SK-N-SH treated with all-trans-retinoic acid at 6 μM for 48 hours (cell line): ENCODE measurements at regions not wholly inside any gene's neighbourhood (a gene's known extent, or its start where the extent isn't known, plus 50 kb on each side); places are given as distances from the start of the nearest gene placed in this dataset.

Source experiments
- ATAC-seq: fragments of 200-7000 bp; cut with Tn5 transposase; 3 replicates; pipeline ENCODE4 v1.9.1; 2020; ENCODE audit warnings: mild to moderate bottlenecking, moderate library complexity
- ARNTL ChIP-seq: fragments of 450-650 bp; formaldehyde crosslinking; IDR thresholded peaks from 2 replicates; pipeline ENCODE4 v1.5.0; 2020; ENCODE audit warnings: low read depth, mild to moderate bottlenecking, moderate library complexity, borderline replicate concordance
- BACH2 ChIP-seq: fragments of 250-450 bp; sonication (Bioruptor Pico); IDR thresholded peaks from 2 replicates; pipeline ENCODE4 v1.9.0; 2021; ENCODE audit warnings: mild to moderate bottlenecking, borderline replicate concordance
- CSDC2 ChIP-seq: fragments of 250-450 bp; sonication (Bioruptor Pico); IDR thresholded peaks from 2 replicates; pipeline ENCODE4 v1.5.0; 2020; ENCODE audit warnings: mild to moderate bottlenecking, moderate library complexity
- ESRRG ChIP-seq: fragments of 250-450 bp; sonication (Bioruptor Pico); IDR thresholded peaks from 2 replicates; pipeline ENCODE4 v1.6.1; 2021; ENCODE audit warnings: mild to moderate bottlenecking
- GLIS3 ChIP-seq: fragments of 250-450 bp; sonication (Bioruptor Pico); IDR thresholded peaks from 2 replicates; pipeline ENCODE4 v1.5.0; 2020; ENCODE audit warnings: mild to moderate bottlenecking, moderate library complexity
- ISL1 ChIP-seq: fragments of 250-450 bp; sonication (Bioruptor Pico); IDR thresholded peaks from 2 replicates; pipeline ENCODE4 v2.1.2; 2022; ENCODE audit warnings: mild to moderate bottlenecking, moderate library complexity
- RARB ChIP-seq: fragments of 250-450 bp; sonication (Bioruptor Pico); IDR thresholded peaks from 2 replicates; pipeline ENCODE4 v1.8.0; 2021; ENCODE audit warnings: mild to moderate bottlenecking, moderate library complexity
- SNAI2 ChIP-seq: fragments of 250-450 bp; sonication (Bioruptor Pico); IDR thresholded peaks from 2 replicates; pipeline ENCODE4 v1.5.0; 2020; ENCODE audit warnings: mild to moderate bottlenecking, moderate library complexity
- TCF4 ChIP-seq: fragments of 250-450 bp; sonication (Bioruptor Pico); IDR thresholded peaks from 2 replicates; pipeline ENCODE4 v1.8.0; 2021; ENCODE audit warnings: mild to moderate bottlenecking, moderate library complexity, borderline replicate concordance
- TOX ChIP-seq: fragments of 250-450 bp; sonication (Bioruptor Pico); IDR thresholded peaks from 2 replicates; pipeline ENCODE4 v1.8.0; 2021; ENCODE audit warnings: mild to moderate bottlenecking, moderate library complexity, borderline replicate concordance
- ZC3H10 ChIP-seq: fragments of 250-450 bp; sonication (Bioruptor Pico); IDR thresholded peaks from 2 replicates; pipeline ENCODE4 v1.5.1; 2021; ENCODE audit warnings: mild to moderate bottlenecking, moderate library complexity
- ZFP3 ChIP-seq: fragments of 250-450 bp; sonication (Bioruptor Pico); IDR thresholded peaks from 2 replicates; pipeline ENCODE4 v1.5.0; 2020; ENCODE audit warnings: mild to moderate bottlenecking, moderate library complexity
- ZFP30 ChIP-seq: fragments of 450-650 bp; formaldehyde crosslinking; IDR thresholded peaks from 2 replicates; pipeline ENCODE4 v1.5.0; 2022; ENCODE audit warnings: mild to moderate bottlenecking, moderate library complexity
- ZNF565 ChIP-seq: fragments of 450-650 bp; formaldehyde crosslinking; conservative IDR thresholded peaks from 2 replicates; pipeline ENCODE4 v1.5.0; 2020; ENCODE audit warnings: low read depth, mild to moderate bottlenecking, moderate library complexity
- TF ChIP-seq, protein P1 (sequence below): fragments of 250-450 bp; sonication (Bioruptor Pico); IDR thresholded peaks from 2 replicates; pipeline ENCODE4 v1.8.0; 2020; ENCODE audit warnings: mild to moderate bottlenecking, moderate library complexity, borderline replicate concordance
- TF ChIP-seq, protein P2 (sequence below): fragments of 250-450 bp; sonication (Bioruptor Pico); IDR thresholded peaks from 2 replicates; pipeline ENCODE4 v1.5.0; 2020; ENCODE audit warnings: mild to moderate bottlenecking, moderate library complexity
- TF ChIP-seq, protein P3 (sequence below): fragments of 250-450 bp; sonication (Bioruptor Pico); IDR thresholded peaks from 2 replicates; pipeline ENCODE4 v1.8.0; 2021; ENCODE audit warnings: low read depth, mild to moderate bottlenecking, moderate library complexity, borderline replicate concordance
- TF ChIP-seq, protein P4 (sequence below): fragments of 250-450 bp; sonication (Bioruptor Pico); IDR thresholded peaks from 2 replicates; pipeline ENCODE4 v1.5.1; 2020; ENCODE audit warnings: low read depth, mild to moderate bottlenecking, moderate library complexity
- TF ChIP-seq, protein P5 (sequence below): fragments of 250-450 bp; sonication (Bioruptor Pico); IDR thresholded peaks from 2 replicates; pipeline ENCODE4 v1.5.1; 2021; ENCODE audit warnings: mild to moderate bottlenecking, moderate library complexity

DNA sequence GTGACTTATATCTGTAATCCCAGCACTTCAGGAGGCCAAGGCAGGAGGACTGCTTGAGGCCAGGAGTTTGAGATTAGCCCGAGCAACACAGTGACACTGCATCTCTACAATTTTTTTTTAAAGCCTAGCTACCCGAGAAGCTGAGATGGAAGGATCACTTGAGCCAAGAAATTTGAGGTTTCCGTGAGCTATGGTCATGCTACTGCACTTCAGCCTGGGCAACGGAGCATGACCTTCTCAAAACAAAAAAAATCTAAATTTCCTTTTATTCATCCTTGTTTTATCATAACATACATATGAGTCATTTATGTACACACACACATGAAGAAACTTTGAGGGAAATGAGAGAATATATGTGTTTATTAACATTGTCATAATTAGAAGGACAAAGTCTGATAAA is 277.5 kb upstream of the MAGI2 start (continued):
- TF ChIP-seq, protein P1, sequence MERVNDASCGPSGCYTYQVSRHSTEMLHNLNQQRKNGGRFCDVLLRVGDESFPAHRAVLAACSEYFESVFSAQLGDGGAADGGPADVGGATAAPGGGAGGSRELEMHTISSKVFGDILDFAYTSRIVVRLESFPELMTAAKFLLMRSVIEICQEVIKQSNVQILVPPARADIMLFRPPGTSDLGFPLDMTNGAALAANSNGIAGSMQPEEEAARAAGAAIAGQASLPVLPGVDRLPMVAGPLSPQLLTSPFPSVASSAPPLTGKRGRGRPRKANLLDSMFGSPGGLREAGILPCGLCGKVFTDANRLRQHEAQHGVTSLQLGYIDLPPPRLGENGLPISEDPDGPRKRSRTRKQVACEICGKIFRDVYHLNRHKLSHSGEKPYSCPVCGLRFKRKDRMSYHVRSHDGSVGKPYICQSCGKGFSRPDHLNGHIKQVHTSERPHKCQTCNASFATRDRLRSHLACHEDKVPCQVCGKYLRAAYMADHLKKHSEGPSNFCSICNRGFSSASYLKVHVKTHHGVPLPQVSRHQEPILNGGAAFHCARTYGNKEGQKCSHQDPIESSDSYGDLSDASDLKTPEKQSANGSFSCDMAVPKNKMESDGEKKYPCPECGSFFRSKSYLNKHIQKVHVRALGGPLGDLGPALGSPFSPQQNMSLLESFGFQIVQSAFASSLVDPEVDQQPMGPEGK, result no peak
- TF ChIP-seq ARNTL (CRISPR knock-in tag) (no peak), ZC3H10 (no peak), ESRRG (no peak), ZNF565 (CRISPR knock-in tag) (no peak)

DNA sequence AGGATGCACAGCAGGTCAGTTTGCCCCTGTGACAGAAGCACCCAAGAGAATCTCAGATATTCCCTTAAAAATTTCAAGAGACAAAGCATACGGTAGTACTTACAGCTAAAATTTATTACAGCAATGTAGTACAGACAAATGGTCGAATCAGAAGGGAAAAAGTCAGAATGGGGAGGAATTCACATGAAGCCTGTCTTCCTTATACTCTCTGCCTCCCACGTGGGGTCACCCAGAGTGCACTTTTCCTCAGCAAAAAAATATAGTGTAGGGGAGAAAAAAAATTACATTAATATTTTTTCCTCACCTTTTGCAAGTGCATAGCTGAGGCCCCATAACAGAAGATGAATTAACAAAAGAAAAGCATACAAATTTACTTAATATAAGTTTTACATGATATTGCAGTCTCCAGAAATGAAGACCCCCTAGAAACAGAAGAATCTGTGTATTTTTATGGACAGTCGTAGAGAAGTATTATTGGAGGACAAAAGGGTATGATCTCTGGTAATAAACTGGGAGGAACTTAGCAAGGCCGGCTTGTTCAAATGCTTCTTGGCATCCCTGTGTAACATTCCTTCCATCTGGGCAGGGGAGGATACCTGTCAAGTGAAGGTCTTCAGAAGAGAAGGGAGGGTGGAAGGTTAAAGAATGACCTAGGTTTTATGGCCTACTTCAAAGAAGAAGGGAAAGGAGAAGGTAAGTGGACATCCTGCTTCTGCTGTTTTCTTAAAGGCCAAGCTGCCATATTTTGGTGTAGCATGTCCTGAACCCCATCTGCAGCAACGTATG is 270.6 kb upstream of the MAGI2 start:
- no peak for ATAC-seq
- TF ChIP-seq RARB, result no peak
- TF ChIP-seq SNAI2, result no peak
- no peak for TF ChIP-seq GLIS3 (CRISPR knock-in tag)
- TF ChIP-seq, all 23 proteins: peak for 0

DNA sequence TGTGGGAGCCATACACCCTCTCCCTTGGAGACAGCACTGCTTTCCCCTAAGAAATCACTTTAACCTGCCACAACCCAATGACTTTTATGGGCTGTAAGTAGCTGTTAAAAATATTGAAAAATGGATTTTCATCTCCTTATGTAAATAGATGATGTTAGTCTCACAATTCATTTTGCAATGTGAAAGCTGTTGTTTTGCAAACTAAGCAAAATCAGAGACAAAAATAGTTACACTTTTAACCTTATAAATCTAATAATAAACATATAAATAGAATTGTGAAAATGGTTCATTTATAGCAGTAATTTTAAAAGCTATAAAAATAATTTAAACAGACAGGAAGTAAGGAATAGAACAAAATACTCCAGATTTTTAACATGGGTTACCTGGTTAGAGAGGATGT is 268.8 kb upstream of the MAGI2 start:
- no peak for TF ChIP-seq TOX (CRISPR knock-in tag)
- no peak for TF ChIP-seq CSDC2 (CRISPR knock-in tag)
- TF ChIP-seq, protein P2, sequence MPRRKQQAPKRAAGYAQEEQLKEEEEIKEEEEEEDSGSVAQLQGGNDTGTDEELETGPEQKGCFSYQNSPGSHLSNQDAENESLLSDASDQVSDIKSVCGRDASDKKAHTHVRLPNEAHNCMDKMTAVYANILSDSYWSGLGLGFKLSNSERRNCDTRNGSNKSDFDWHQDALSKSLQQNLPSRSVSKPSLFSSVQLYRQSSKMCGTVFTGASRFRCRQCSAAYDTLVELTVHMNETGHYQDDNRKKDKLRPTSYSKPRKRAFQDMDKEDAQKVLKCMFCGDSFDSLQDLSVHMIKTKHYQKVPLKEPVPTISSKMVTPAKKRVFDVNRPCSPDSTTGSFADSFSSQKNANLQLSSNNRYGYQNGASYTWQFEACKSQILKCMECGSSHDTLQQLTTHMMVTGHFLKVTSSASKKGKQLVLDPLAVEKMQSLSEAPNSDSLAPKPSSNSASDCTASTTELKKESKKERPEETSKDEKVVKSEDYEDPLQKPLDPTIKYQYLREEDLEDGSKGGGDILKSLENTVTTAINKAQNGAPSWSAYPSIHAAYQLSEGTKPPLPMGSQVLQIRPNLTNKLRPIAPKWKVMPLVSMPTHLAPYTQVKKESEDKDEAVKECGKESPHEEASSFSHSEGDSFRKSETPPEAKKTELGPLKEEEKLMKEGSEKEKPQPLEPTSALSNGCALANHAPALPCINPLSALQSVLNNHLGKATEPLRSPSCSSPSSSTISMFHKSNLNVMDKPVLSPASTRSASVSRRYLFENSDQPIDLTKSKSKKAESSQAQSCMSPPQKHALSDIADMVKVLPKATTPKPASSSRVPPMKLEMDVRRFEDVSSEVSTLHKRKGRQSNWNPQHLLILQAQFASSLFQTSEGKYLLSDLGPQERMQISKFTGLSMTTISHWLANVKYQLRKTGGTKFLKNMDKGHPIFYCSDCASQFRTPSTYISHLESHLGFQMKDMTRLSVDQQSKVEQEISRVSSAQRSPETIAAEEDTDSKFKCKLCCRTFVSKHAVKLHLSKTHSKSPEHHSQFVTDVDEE (CRISPR knock-in tag), result no peak
- TF ChIP-seq ESRRG, result no peak
- TF ChIP-seq GLIS3 (CRISPR knock-in tag), result no peak
- TF ChIP-seq ISL1 (CRISPR knock-in tag), result no peak
- no peak for TF ChIP-seq ZC3H10
- TF ChIP-seq ZFP3 (CRISPR knock-in tag), result no peak
- TF ChIP-seq BACH2, result no peak
- no peak for TF ChIP-seq ZNF565 (CRISPR knock-in tag)
- TF ChIP-seq, protein P1, result no peak
- no peak for TF ChIP-seq SNAI2
- TF ChIP-seq, protein P3, sequence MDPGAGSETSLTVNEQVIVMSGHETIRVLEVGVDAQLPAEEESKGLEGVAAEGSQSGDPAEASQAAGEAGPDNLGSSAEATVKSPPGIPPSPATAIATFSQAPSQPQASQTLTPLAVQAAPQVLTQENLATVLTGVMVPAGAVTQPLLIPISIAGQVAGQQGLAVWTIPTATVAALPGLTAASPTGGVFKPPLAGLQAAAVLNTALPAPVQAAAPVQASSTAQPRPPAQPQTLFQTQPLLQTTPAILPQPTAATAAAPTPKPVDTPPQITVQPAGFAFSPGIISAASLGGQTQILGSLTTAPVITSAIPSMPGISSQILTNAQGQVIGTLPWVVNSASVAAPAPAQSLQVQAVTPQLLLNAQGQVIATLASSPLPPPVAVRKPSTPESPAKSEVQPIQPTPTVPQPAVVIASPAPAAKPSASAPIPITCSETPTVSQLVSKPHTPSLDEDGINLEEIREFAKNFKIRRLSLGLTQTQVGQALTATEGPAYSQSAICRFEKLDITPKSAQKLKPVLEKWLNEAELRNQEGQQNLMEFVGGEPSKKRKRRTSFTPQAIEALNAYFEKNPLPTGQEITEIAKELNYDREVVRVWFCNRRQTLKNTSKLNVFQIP, result no peak
- no peak for TF ChIP-seq RARB
- TF ChIP-seq ARNTL (CRISPR knock-in tag), result no peak
- TF ChIP-seq TCF4 (CRISPR knock-in tag), result no peak
- TF ChIP-seq, protein P4, sequence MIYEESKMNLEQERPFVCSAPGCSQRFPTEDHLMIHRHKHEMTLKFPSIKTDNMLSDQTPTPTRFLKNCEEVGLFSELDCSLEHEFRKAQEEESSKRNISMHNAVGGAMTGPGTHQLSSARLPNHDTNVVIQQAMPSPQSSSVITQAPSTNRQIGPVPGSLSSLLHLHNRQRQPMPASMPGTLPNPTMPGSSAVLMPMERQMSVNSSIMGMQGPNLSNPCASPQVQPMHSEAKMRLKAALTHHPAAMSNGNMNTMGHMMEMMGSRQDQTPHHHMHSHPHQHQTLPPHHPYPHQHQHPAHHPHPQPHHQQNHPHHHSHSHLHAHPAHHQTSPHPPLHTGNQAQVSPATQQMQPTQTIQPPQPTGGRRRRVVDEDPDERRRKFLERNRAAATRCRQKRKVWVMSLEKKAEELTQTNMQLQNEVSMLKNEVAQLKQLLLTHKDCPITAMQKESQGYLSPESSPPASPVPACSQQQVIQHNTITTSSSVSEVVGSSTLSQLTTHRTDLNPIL (CRISPR knock-in tag), result no peak
- TF ChIP-seq, protein P5, sequence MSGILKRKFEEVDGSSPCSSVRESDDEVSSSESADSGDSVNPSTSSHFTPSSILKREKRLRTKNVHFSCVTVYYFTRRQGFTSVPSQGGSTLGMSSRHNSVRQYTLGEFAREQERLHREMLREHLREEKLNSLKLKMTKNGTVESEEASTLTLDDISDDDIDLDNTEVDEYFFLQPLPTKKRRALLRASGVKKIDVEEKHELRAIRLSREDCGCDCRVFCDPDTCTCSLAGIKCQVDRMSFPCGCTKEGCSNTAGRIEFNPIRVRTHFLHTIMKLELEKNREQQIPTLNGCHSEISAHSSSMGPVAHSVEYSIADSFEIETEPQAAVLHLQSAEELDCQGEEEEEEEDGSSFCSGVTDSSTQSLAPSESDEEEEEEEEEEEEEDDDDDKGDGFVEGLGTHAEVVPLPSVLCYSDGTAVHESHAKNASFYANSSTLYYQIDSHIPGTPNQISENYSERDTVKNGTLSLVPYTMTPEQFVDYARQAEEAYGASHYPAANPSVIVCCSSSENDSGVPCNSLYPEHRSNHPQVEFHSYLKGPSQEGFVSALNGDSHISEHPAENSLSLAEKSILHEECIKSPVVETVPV, result no peak
- no peak for TF ChIP-seq ZFP30 (CRISPR knock-in tag)
- ATAC-seq, result no peak
